MCF 10A (cell line): ENCODE measurements at regions not wholly inside any gene's neighbourhood (a gene's known extent, or its start where the extent isn't known, plus 50 kb on each side); places are given as distances from the start of the nearest gene placed in this dataset.
A peak's percentile ranks its signal among the peaks of the same experiment; 100 is the strongest.

ENCODE experiments used
- BruUV-seq: library from RNA; stranded (reverse); fragments of 400-500 nt; replicated peaks from 2 replicates; lab custom pipeline; 2021; lab: Mats Ljungman, UMichigan
- CTCF ChIA-PET: fragments of 300-600 bp; sonication (Branson Sonifier 250); formaldehyde crosslinking; extraction: SDS; loops from one replicate; lab custom pipeline; 2021; ENCODE audit warnings: antibody characterized with exemption, inconsistent platforms; lab: Yijun Ruan, JAX
- POLR2A ChIA-PET: fragments of 300-600, 350-650 bp; sonication (Branson Sonifier 250); formaldehyde crosslinking; extraction: SDS; loops from one replicate; lab custom pipeline; 2020; ENCODE audit warnings: antibody characterized with exemption, inconsistent platforms; lab: Yijun Ruan, JAX
- DNase-seq: peaks from one replicate; pipeline ENCODE4 v3.0.0-alpha.2; 2018; ENCODE audit not compliant: unreplicated experiment
- H3K27ac Mint-ChIP-seq: one replicate; pipeline ENCODE4 v1.8.0; 2022; ENCODE audit warnings: mild to moderate bottlenecking, low read depth, mixed read lengths; ENCODE audit not compliant: unreplicated experiment
- H3K27me3 Mint-ChIP-seq: one replicate; pipeline ENCODE4 v1.8.0; 2022; ENCODE audit warnings: mixed read lengths; ENCODE audit not compliant: insufficient read depth, unreplicated experiment
- H3K36me3 Mint-ChIP-seq: one replicate; pipeline ENCODE4 v1.8.0; 2022; ENCODE audit warnings: mild to moderate bottlenecking, moderate library complexity, mixed read lengths; ENCODE audit not compliant: insufficient read depth, unreplicated experiment
- H3K4me1 Mint-ChIP-seq: one replicate; pipeline ENCODE4 v1.8.0; 2022; ENCODE audit warnings: mixed read lengths; ENCODE audit not compliant: insufficient read depth, unreplicated experiment
- H3K4me3 Mint-ChIP-seq: one replicate; pipeline ENCODE4 v1.8.0; 2022; ENCODE audit warnings: mild to moderate bottlenecking, moderate library complexity, mixed read lengths; ENCODE audit not compliant: unreplicated experiment
- H3K9me3 Mint-ChIP-seq: one replicate; pipeline ENCODE4 v1.8.0; 2022; ENCODE audit warnings: mixed read lengths; ENCODE audit not compliant: unreplicated experiment
- intact Hi-C: fragments of 100-400 bp; cut with micrococcal nuclease; formaldehyde crosslinking; loops from 2 replicates; pipeline ENCODE4 v1.14.1; 2022
- TF ChIP-seq, protein P1 (sequence below): fragments of 200-600 bp; IDR thresholded peaks from one replicate; pipeline ENCODE4 v1.8.0; 2022; ENCODE audit warnings: antibody characterized with exemption, mild to moderate bottlenecking; ENCODE audit not compliant: unreplicated experiment

DNA sequence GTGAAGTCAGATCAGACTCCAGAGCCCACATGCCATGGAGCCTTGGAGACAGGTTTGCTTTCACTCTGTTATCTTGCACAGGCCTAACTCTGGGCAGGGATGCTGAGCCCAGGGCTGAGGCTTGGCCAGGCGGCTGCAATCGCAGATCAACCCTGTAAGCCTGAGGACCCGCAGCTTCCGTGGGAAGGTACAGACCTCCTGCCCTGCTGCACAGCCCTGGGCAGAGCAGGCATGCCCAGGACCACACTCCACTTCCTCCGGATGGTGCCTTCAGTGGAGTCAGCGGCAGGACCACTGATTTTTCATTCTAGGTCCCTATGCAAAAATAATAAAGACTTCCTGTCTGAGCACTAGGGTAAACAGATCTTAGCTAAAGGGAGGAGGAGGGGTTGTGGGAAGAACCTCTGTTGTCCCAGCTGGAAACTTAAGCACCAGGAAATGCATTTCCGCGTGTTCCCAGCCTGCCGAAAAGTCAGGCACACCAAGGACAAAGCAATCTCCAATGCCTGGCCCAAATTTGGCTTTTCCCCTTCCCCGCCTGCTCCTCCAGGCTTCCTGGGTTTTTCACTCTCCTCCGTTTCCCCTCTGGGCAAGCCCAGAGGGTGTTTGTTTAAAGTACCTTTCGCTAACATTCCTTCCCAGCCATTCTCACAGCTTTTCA is 87.3 kb downstream of the KCTD15 start:
- POLR2A ChIA-PET, result no interaction called here

DNA sequence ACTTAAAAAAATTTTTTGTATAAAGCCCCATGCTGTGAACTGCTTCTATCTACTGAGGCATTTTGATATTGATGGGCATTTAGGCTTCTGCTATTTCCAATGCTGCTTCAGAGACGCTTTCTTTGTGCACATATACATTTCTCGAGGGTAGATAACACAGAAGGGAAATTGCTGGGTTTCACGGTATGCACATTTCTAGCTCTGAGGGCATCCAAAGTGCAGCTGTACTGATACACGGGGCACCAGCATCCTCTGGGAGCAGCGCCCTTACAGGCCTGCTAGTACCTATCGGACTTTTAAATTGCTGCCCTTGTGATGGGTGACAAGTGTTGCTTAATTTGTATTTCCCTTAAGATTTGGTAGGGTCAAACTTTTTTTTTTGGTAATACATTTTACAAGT is 88.6 kb downstream of the KCTD15 start:
- no peaks in the 10 kb centered on the region for H3K4me1 Mint-ChIP-seq
- TF ChIP-seq, protein P1, sequence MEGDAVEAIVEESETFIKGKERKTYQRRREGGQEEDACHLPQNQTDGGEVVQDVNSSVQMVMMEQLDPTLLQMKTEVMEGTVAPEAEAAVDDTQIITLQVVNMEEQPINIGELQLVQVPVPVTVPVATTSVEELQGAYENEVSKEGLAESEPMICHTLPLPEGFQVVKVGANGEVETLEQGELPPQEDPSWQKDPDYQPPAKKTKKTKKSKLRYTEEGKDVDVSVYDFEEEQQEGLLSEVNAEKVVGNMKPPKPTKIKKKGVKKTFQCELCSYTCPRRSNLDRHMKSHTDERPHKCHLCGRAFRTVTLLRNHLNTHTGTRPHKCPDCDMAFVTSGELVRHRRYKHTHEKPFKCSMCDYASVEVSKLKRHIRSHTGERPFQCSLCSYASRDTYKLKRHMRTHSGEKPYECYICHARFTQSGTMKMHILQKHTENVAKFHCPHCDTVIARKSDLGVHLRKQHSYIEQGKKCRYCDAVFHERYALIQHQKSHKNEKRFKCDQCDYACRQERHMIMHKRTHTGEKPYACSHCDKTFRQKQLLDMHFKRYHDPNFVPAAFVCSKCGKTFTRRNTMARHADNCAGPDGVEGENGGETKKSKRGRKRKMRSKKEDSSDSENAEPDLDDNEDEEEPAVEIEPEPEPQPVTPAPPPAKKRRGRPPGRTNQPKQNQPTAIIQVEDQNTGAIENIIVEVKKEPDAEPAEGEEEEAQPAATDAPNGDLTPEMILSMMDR, result no peak
- no peaks in the 10 kb centered on the region for H3K27me3 Mint-ChIP-seq
- intact Hi-C loops, result no loop called here
- H3K36me3 Mint-ChIP-seq, result no peaks in the 10 kb centered on the region
- CTCF ChIA-PET, result interaction anchor here (0.7 to 1.3 kb wide), 3 partner anchors 90 to 113 kb away, joined by 3 to 5 read pairs (median 3); no protein-coding TSS in a partner anchor
- no peak overlapping the region for H3K27ac Mint-ChIP-seq
- DNase-seq, result no peak
- POLR2A ChIA-PET, result interaction anchor here (0.7 kb wide), 1 partner anchor 78 kb away, joined by 3 read pairs; no protein-coding TSS in a partner anchor
- no TSS peak for BruUV-seq
- no peak overlapping the region for H3K4me3 Mint-ChIP-seq
- no peaks in the 10 kb centered on the region for H3K9me3 Mint-ChIP-seq

More for the DNA sequence above, 87.3 kb downstream of the KCTD15 start:
- CTCF ChIA-PET, result interaction anchor here (0.7 to 1.1 kb wide), 4 partner anchors 15 to 114 kb away, joined by 3 to 5 read pairs (median 4); no protein-coding TSS in a partner anchor
- Mint-ChIP-seq H3K36me3 (no peaks in the 10 kb centered on the region), H3K9me3 (no peaks in the 10 kb centered on the region), H3K4me3 (no peak overlapping the region), H3K27me3 (no peaks in the 10 kb centered on the region), H3K27ac (peak overlapping the region; percentile 57), H3K4me1 (no peaks in the 10 kb centered on the region)
- no TSS peak for BruUV-seq
- DNase-seq, result no peak
- intact Hi-C loops, result no loop called here
- TF ChIP-seq, protein P1, result no peak

DNA sequence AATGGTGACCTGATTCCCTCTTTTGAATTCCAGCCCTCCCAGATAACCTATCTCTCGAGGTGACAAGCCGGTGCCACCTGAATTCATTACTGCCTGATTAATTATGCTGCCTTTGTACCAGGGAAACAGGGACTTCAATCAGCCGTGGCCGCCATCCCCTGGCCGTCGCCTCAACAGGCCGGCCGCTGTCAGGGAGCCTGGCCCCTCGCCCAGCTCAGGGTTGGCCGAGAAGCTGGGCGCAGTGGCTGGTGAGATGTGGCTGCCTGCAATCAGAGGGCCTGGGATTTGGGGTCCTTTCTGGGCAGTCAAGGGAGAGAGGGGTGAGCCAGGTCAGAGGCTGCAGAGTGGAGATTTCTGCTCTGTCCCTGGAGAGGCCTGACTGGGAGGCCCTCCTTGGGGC is 91.2 kb downstream of the KCTD15 start:
- intact Hi-C loops, result no loop called here
- POLR2A ChIA-PET, result no interaction called here
- BruUV-seq, result no TSS peak
- TF ChIP-seq, protein P1, result no peak
- no peaks in the 10 kb centered on the region for H3K36me3 Mint-ChIP-seq
- H3K4me1 Mint-ChIP-seq, result no peaks in the 10 kb centered on the region
- no peak overlapping the region for H3K27ac Mint-ChIP-seq
- H3K27me3 Mint-ChIP-seq, result no peaks in the 10 kb centered on the region
- DNase-seq, result no peak
- CTCF ChIA-PET, result interaction anchor here (0.9 to 1.2 kb wide), 3 partner anchors 66 to 111 kb away, joined by 3 to 4 read pairs (median 3); no protein-coding TSS in a partner anchor
- H3K4me3 Mint-ChIP-seq, result no peak overlapping the region
- H3K9me3 Mint-ChIP-seq, result no peaks in the 10 kb centered on the region

DNA sequence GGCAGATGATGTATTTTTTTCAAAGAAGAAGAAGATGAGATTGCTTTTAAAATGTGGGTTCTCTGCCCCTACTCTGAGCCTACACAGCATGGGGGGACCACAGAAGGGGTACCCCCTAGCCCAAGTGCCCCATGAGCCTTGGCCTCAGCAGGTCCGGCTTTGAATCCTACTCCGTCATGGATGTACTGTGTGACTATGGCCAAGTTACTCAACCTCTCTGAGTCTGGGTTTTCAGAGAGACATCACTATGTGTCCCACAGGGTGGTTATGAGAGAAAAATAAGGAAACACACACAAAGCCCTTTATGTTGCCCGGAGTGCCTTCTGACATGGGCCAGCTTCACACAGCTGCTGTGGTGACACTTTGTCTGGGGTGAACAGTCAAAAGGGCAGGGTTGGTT is 92.0 kb downstream of the KCTD15 start:
- CTCF ChIA-PET, result interaction anchor here (0.9 to 1.2 kb wide), 3 partner anchors 67 to 110 kb away, joined by 3 to 4 read pairs (median 3); no protein-coding TSS in a partner anchor

More for the DNA sequence above, 92.0 kb downstream of the KCTD15 start:
- Mint-ChIP-seq H3K27me3 (no peaks in the 10 kb centered on the region), H3K36me3 (no peaks in the 10 kb centered on the region), H3K9me3 (no peaks in the 10 kb centered on the region), H3K4me1 (no peaks in the 10 kb centered on the region), H3K27ac (no peak overlapping the region), H3K4me3 (no peak overlapping the region)
- no peak for DNase-seq
- TF ChIP-seq, protein P1, result no peak
- POLR2A ChIA-PET, result no interaction called here
- no TSS peak for BruUV-seq
- intact Hi-C loops, result no loop called here
